Smooth muscle cell (in vitro differentiated cells): ENCODE measurements at regions not wholly inside any gene's neighbourhood (a gene's known extent, or its start where the extent isn't known, plus 50 kb on each side); places are given as distances from the start of the nearest gene placed in this dataset.

ENCODE experiments used
- DNase-seq: peaks from one replicate; lab custom pipeline; 2025; ENCODE audit not compliant: unreplicated experiment; lab: John Stamatoyannopoulos, UW
- H2AFZ ChIP-seq: fragments of 200-600 bp; sonication (generic); 2 replicates; pipeline ENCODE4 v1.6.0; 2016; ENCODE audit warnings: antibody characterized with exemption, low read depth, mild to moderate bottlenecking
- H3F3A ChIP-seq: fragments of 200-600 bp; sonication (generic); 2 replicates; pipeline ENCODE4 v1.6.0; 2017; ENCODE audit warnings: antibody characterized with exemption, low read depth
- H3K27ac ChIP-seq: fragments of 200-600 bp; sonication (generic); 2 replicates; pipeline ENCODE4 v1.5.1; 2016; ENCODE audit warnings: low read depth, mild to moderate bottlenecking
- H3K27me3 ChIP-seq: fragments of 200-600 bp; sonication (generic); 2 replicates; pipeline ENCODE4 v1.6.1; 2016; ENCODE audit warnings: low read depth, mild to moderate bottlenecking
- H3K36me3 ChIP-seq: fragments of 200-600 bp; sonication (generic); 2 replicates; pipeline ENCODE4 v1.5.1; 2016; ENCODE audit warnings: low read depth
- H3K4me1 ChIP-seq: fragments of 200-600 bp; sonication (generic); 2 replicates; pipeline ENCODE4 v1.5.1; 2016; ENCODE audit warnings: low read depth
- H3K4me2 ChIP-seq: fragments of 200-600 bp; sonication (generic); 2 replicates; pipeline ENCODE4 v1.6.0; 2016; ENCODE audit warnings: mild to moderate bottlenecking
- H3K4me3 ChIP-seq: fragments of 200-600 bp; sonication (generic); 2 replicates; pipeline ENCODE4 v1.5.1; 2016; ENCODE audit warnings: mild to moderate bottlenecking
- H3K79me2 ChIP-seq: fragments of 200-600 bp; sonication (generic); 2 replicates; pipeline ENCODE4 v1.6.0; 2016; ENCODE audit warnings: low read depth, mild to moderate bottlenecking
- H3K9ac ChIP-seq: fragments of 200-600 bp; sonication (generic); 2 replicates; pipeline ENCODE4 v1.6.0; 2016; ENCODE audit warnings: low read depth
- H3K9me3 ChIP-seq: fragments of 200-600 bp; sonication (generic); replicated peaks from 2 replicates; pipeline ENCODE4 v1.5.1; 2016; ENCODE audit warnings: low read depth
- H4K20me1 ChIP-seq: fragments of 200-600 bp; sonication (generic); 2 replicates; pipeline ENCODE4 v1.6.0; 2016; ENCODE audit warnings: low read depth
- CTCF ChIP-seq: fragments of 200-600 bp; sonication (generic); IDR thresholded peaks from 2 replicates; pipeline ENCODE4 v1.5.1; 2017; ENCODE audit warnings: borderline replicate concordance, mild to moderate bottlenecking, antibody characterized with exemption; ENCODE audit not compliant: insufficient read depth, poor library complexity, severe bottlenecking
- WGBS: methylation state at CpG from one replicate; pipeline ENCODE4 v1.1.7; 2016; ENCODE audit warnings: low lambda C conversion rate; 5-methylcytosine and 5-hydroxymethylcytosine counted together

- Histone ChIP-seq H3K9me3 (no peaks in the 10 kb centered on the region), H3K36me3 (no peaks in the 10 kb centered on the region), H4K20me1 (no peaks in the 10 kb centered on the region), H2AFZ (no peak overlapping the region), H3K4me2 (no peak overlapping the region), H3K4me3 (no peak overlapping the region), H3K27me3 (no peaks in the 10 kb centered on the region), H3K27ac (no peak overlapping the region), H3K4me1 (no peaks in the 10 kb centered on the region), H3K79me2 (no peaks in the 10 kb centered on the region), H3K9ac (no peak overlapping the region), H3F3A (no peaks in the 10 kb centered on the region)
- TF ChIP-seq CTCF = no peak
- DNase-seq = no peak
- WGBS = 86% methylated on average over 8 of the region's 8 CpGs
These were observed 144.1 kb upstream of the ALCAM start for GRCh38 chr3:105222568-105223093.

- Histone ChIP-seq H3F3A (no peaks in the 10 kb centered on the region), H3K4me1 (no peaks in the 10 kb centered on the region), H3K4me2 (no peak overlapping the region), H2AFZ (no peak overlapping the region), H3K79me2 (no peaks in the 10 kb centered on the region), H3K4me3 (no peak overlapping the region), H3K27me3 (no peaks in the 10 kb centered on the region), H3K36me3 (no peaks in the 10 kb centered on the region), H3K9ac (no peak overlapping the region), H3K27ac (no peak overlapping the region), H3K9me3 (no peaks in the 10 kb centered on the region), H4K20me1 (no peaks in the 10 kb centered on the region)
- no peak for TF ChIP-seq CTCF
- WGBS = 92% methylated on average over 11 of the region's 11 CpGs
- no peak for DNase-seq
These were observed 142.9 kb upstream of the ALCAM start for GRCh38 chr3:105223815-105224214.

GRCh38 chr3:105228696-105229095 is 138.0 kb upstream of the ALCAM start:
- no peaks in the 10 kb centered on the region for H3F3A ChIP-seq
- no peak overlapping the region for H3K4me2 ChIP-seq
- H3K9ac ChIP-seq = no peak overlapping the region
- H3K27me3 ChIP-seq = no peaks in the 10 kb centered on the region
- H2AFZ ChIP-seq = no peak overlapping the region
- no peak overlapping the region for H3K4me3 ChIP-seq
- H3K79me2 ChIP-seq = no peaks in the 10 kb centered on the region
- TF ChIP-seq CTCF = no peak
- no peak for DNase-seq
- no peaks in the 10 kb centered on the region for H3K36me3 ChIP-seq
- H3K4me1 ChIP-seq = no peaks in the 10 kb centered on the region
- no peaks in the 10 kb centered on the region for H3K9me3 ChIP-seq
- no peak overlapping the region for H3K27ac ChIP-seq
- WGBS = 90% methylated on average over 3 of the region's 3 CpGs
- no peaks in the 10 kb centered on the region for H4K20me1 ChIP-seq

GRCh38 chr3:105232553-105232952 is 134.2 kb upstream of the ALCAM start:
- Histone ChIP-seq H4K20me1 (no peaks in the 10 kb centered on the region), H3K4me3 (no peak overlapping the region), H3K9ac (no peak overlapping the region), H3K9me3 (no peaks in the 10 kb centered on the region), H3K27ac (no peak overlapping the region), H2AFZ (no peak overlapping the region), H3K4me2 (no peak overlapping the region), H3K79me2 (no peaks in the 10 kb centered on the region), H3K27me3 (no peaks in the 10 kb centered on the region), H3K4me1 (no peaks in the 10 kb centered on the region), H3K36me3 (no peaks in the 10 kb centered on the region), H3F3A (no peaks in the 10 kb centered on the region)
- WGBS = 76% methylated on average over 1 of the region's 1 CpG
- no peak for TF ChIP-seq CTCF
- DNase-seq = no peak
